DOHH2 (cell line): ENCODE measurements at regions not wholly inside any gene's neighbourhood (a gene's known extent, or its start where the extent isn't known, plus 50 kb on each side); places are given as distances from the start of the nearest gene placed in this dataset.

Experiments
- EZH2phosphoT487 ChIP-seq: fragments of 200-600 bp; sonication (generic); IDR thresholded peaks from 2 replicates; pipeline ENCODE4 v1.6.1; 2017; ENCODE audit warnings: borderline replicate concordance, mild to moderate bottlenecking, antibody characterized with exemption, low read length, moderate library complexity, mixed read lengths
- TF ChIP-seq, protein P1 (sequence below): fragments of 200-600 bp; sonication (generic); IDR thresholded peaks from one replicate; pipeline ENCODE4 v1.5.1; 2014; ENCODE audit warnings: antibody characterized with exemption, mild to moderate bottlenecking, low read depth, low read length; ENCODE audit not compliant: poor library complexity, severe bottlenecking

DNA sequence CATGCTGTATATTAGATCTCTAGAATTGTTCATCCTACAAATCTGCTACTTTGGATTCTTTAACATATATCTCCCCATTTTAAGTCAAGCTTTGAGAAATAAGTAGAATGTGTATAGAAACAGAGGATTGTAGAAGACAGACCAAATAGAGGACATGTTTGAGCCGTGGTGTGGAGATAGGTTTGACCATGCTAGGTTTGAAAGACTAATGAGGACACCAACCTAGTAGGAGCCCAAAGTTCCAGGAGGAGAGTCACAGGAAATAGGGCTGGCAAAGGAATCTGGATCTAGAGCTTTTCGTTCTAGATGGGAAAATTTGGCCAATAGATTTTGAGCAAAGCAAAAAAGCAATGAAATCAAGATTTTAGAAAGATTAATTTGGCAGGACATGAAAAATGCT, 60.5 kb upstream of the TBX20 start:
- TF ChIP-seq, protein P1, sequence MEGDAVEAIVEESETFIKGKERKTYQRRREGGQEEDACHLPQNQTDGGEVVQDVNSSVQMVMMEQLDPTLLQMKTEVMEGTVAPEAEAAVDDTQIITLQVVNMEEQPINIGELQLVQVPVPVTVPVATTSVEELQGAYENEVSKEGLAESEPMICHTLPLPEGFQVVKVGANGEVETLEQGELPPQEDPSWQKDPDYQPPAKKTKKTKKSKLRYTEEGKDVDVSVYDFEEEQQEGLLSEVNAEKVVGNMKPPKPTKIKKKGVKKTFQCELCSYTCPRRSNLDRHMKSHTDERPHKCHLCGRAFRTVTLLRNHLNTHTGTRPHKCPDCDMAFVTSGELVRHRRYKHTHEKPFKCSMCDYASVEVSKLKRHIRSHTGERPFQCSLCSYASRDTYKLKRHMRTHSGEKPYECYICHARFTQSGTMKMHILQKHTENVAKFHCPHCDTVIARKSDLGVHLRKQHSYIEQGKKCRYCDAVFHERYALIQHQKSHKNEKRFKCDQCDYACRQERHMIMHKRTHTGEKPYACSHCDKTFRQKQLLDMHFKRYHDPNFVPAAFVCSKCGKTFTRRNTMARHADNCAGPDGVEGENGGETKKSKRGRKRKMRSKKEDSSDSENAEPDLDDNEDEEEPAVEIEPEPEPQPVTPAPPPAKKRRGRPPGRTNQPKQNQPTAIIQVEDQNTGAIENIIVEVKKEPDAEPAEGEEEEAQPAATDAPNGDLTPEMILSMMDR: no peak
- no peak for TF ChIP-seq EZH2phosphoT487
